ENCODE measurements at regions not wholly inside any gene's neighbourhood (a gene's known extent, or its start where the extent isn't known, plus 50 kb on each side); places are given as distances from the start of the nearest gene placed in this dataset.
"Not testable (repeated sequence)": the region's sequence is repeated elsewhere in the genome, so short reads cannot be mapped to it uniquely, and the experiment has no call there.

DNA sequence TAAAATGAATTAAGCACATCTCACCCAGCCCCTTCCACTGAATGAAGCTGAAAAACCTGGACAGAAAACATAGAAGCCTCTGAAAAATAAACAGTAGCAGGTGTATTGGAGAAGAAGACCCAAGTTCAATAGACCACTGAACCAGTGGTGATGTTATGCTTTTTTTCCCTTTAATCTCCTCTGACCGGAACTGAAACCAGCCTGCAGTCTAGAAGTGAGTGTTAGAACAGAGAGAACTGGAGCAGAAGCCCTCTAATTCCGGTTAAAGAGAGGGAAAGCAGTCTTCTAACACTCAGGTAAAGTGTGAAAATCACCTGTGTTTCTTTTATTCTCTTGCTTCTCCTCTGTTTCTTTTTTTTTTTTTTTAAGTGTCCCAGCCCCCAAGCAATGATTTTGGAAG, 83.5 kb upstream of the CCL21 start:
- DNase-seq (ENCODE audit: low read depth in 2 of 2) = no peak

DNA sequence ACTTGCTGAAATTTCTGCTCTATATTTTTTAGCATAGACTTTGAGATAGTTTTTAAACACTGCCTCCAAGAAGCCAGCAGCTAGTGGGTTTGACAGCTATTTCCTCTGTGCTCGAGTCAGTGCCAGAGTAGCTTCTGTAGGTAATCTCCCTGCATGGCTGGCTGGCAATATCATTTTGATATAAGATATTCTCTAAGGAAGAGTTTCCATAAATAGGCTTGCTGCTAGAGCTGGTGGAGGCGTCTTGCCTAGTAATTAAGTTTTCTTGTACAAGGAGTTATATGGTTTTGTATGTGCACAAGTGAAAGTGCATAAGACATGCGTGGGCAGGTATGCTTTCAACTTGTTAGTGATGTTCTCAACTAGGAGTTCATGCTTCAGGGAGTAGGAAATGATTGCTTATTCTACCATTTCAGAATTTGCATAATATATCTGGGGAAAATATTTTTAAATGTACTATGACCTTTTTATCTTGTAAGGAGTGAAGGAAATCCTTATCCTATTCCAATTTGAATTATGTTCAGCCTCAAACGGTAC, 74.1 kb upstream of the CCL21 start:
- DNase-seq (ENCODE audit: low read depth in 2 of 2) = no peak

DNA sequence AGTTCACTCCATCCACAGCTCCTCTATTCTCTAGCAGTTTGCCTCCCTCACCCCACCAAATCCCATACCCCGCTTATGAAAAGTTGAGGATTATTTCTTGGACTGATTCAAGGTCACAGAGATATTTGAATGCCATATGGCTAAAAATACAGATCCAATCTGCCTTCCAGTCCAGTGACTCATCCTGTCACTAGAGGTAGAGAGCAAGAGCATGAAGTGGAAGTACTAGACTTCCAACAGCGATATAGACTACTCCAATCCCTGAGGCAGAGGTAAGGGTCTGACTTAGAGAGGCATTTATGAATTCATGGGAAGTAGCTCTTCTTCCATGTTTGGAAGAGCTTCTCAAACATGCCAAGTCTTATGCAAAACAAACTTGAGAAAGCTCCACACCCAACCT, 72.4 kb upstream of the CCL21 start:
- DNase-seq (ENCODE audit: low read depth in 2 of 2) = no peak

DNA sequence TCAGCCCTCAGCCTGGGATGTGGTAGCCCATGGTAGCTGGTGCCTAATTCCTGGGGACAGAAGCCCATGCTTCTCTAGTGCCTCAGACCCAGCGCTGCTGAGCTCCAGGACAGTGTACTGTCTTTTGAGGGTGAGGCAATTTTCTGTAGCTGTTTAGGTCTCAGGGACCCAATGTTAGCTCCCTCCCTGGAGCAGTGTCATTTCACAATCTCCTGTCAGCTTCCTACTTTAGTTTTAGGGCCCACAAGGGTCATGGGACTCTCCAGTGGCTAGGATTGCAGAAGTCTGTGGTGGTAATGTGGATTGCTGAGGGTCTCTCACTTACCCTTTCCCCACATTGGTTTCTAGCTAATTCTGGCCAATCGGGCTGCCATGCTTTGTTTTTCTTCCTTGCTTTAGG, 67.7 kb upstream of the CCL21 start:
- no peak for DNase-seq (ENCODE audit: low read depth in 2 of 2)

DNA sequence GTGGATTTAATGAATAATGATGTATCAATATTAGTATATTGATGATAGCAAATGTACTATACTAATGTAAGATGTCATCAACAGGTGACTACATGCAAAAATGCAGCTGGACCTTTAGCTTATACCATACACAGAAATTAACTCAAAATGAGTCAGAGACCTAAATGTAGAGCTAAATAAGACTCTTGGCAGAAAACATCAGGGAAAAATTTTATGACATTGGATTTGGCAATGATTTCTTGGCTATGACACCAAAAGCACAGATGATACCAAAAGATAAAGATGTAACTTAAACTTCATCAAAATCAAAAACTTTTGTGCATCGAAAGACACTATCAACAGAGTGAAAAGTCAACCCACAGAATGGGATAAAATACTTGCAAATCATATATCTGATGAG, 64.0 kb upstream of the CCL21 start:
- no peak for DNase-seq (ENCODE audit: low read depth in 2 of 2)

DNA sequence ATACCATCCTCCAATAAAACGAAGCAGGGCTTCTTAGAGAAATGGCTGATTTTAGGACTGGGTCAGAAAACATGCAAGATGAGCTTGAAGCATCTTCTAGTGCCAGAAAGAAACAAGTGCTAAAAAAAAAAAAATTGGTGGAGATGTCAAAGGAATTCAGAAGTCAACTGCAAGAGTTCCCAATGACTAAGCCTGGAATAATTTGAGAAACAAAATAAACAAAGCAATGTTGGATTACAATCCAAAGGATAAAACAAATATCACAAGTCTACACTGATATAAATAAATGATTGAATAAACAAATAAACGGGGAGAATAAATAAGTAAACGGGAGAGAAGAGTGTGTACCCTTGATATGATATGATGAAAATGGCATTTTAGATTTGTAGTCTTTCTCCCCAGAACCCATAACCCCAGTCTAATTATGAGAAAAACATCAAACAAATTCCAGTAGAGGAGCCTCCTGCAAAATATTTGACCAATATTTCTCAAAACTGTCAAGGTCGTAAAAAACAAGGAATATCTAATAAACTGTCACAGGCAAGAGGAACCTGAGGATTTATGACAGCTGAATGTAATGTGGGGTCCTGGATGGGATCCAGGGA, 63.5 kb upstream of the CCL21 start:
- DNase-seq (ENCODE audit: low read depth in 2 of 2) = no peak

DNA sequence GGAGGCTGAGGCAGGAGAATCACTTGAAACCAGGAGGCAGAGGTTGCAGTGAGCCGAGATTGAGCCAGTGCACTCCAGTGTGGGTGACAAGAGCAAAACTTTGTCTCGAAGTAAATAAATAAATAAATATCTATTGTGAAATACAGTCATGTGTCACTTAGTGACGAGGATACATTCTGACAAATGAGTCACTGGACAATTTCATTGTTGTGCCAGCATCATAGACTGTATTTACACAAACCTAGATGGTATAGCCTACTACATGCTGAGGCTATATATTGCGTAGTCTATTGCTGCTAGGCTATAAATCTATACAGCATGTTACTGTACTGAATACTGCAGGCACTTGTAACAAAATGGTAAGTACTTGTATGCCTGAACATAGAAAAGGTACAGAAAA, 61.1 kb upstream of the CCL21 start:
- no peak for DNase-seq (ENCODE audit: low read depth in 2 of 2)

DNA sequence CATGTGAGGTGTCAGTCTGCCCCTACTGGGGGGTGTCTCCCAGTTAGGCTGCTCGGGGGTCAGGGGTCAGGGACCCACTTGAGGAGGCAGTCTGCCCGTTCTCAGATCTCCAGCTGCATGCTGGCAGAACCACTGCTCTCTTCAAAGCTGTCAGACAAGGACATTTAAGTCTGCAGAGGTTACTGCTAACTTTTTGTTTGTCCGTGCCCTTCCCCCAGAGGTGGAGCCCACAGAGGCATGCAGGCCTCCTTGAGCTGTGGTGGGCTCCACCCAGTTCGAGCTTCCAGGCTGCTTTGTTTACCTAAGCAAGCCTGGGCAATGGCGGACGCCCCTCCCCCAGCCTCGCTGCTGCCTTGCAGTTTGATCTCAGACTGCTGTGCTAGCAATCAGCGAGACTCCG, 57.2 kb upstream of the CCL21 start:
- not testable (repeated sequence) for DNase-seq (ENCODE audit: low read depth in 2 of 2)

DNA sequence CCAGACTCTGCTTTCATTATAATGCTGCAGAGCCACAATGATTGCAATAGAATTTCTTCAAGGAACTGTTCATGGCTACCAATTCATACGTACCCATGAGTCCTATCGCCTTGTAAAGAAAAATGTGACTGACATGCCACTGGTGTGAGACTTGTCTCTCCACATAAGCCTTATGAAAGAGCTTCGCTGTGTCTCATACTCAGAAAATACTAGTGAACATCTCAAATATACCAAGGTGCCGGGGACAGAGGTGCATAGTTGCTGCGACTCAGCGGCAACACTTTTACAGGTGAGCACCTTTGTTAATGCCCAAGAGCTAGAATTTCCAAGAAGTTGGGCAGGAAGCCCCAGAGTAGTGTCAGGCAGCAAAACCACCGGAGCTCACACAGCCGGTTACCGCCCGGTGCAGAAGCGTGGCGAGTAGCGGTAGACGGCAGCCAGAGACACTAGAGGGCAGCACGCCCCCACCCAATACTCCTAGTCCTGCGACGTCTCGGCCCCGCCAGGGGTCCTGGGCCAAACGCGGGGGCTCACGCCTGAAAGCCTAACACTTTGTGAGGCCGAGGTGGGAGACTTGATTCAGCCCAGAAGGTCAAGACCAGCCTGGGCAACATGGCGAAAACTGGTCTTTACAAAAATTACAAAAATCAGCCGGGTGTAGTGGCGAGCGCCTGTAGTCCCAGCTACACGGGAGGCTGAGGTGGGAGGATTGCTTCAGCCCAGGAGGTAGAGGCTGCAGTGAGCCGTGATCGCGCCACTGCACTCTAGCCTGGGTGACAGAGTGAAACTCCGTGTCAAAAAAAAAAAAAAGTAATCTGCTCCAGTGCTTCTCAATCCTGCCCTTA, 50.5 kb upstream of the CCL21 start:
- DNase-seq (ENCODE audit: low read depth in 2 of 2) = not testable (repeated sequence)

All from stimulated activated CD8-positive, alpha-beta memory T cell treated with anti-CD3 and anti-CD28 coated beads, Interleukin-15, amount 100 ng/mL, for 4 hours (primary cell).